NCI-H2227 (cell line): ENCODE measurements at regions not wholly inside any gene's neighbourhood (a gene's known extent, or its start where the extent isn't known, plus 50 kb on each side); places are given as distances from the start of the nearest gene placed in this dataset.
A peak's percentile ranks its signal among the peaks of the same experiment; 100 is the strongest.

Experiments
- DNase-seq: peaks from one replicate; lab custom pipeline; 2025; ENCODE audit not compliant: unreplicated experiment; lab: John Stamatoyannopoulos, UW

DNA sequence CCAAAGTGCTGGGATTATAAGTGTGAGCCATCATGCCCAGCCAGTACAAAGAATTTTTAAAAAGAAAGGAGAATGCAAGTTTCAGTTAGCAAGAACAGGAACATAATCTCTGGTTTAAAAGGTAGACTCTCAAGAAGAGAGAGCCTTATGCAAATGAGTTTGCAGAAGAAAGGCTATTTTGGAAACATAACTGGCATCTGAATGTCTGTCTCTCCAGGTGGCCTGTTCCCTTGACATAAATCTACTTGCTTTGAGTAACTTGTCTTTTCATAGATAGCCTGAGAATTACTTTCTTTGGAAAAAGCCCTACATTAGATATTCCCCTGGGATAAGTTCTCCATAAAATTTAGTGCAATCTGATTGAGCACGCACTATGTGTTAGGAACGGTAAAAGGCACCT is 109.6 kb downstream of the ICOS start:
- no peak for DNase-seq

DNA sequence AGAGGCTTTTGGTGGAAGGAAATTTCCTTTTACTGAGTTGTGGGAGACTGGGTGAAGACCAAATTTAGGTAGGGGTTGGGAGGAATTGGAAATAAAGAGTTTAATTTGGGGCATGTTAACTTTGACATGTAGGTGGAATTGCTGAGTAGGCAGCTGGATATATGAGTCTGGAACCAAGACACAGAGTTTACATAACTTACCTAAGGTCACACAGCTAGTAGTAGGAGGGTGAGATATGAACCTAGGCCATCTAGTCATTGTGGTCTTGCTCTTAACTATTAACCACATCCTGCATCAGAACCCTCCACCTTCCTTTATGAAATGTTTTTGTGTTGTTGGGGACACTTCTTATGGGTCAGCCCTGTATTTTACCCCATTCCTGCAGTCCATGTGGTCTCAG is 113.1 kb downstream of the ICOS start:
- DNase-seq, result no peak

DNA sequence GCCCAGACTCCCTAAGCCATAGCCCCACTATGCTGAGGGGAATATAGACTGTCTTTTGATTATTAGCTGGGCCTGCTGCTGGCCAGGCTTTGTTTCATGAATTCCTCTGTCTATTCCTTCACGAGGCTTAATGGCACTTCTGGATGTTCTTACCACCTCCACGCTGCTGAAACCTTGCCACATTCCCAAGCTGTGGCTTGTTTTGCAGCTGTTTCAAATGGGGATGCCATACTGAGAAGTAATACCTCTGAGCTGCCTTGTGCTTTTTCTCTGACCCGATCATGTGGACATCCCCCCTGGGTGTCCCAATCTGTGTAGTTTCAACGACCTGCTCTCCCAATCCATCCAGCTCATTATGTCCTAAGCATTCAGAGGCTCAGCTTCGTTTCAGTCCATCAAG is 114.1 kb downstream of the ICOS start:
- no peak for DNase-seq

DNA sequence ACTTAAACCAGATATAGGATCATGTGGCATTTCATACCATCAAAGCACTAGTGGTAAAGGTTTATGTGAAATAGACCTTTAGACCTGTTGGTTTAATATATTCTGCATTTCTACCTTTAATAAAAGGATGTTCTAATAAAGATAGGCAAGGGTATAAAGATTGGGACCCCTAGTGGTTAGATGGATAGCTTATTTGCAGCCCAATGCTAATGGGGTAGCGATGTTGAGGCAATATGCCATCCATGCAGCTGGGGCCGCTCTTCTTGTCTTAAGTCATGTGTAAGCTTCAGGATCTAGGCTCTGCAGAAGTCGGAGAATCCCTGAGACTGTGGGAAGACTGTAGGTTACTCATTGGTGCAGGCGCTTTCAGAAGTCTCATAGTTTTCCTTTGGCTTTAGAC is 114.9 kb downstream of the ICOS start:
- DNase-seq, result no peak

DNA sequence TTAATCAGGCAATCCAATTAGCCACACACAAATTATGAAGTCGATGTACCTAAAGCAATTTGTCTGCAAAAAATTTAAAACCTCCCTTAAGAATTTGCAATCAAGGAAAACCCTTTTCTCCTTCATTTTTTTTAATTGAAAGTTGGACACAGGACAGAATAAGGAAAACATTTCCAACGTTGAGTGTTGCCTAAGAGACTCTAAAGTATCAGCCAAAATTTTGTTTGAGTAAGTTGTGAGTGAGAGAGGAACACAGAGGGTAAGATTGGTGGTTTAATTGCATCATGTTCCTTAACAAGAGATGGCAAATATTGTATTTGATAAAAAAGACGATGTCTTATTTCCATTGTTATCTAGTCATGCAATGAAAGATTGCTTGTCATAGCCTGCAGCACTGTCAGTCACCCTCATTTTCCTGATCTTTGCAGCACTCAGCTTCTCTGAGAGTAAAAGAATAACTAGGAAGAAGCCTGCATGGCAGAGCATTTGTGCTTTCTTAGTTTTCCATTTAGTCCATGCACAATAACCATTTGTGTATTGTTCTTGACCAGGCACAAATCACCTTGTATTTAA is 115.5 kb downstream of the ICOS start:
- DNase-seq, result no peak

DNA sequence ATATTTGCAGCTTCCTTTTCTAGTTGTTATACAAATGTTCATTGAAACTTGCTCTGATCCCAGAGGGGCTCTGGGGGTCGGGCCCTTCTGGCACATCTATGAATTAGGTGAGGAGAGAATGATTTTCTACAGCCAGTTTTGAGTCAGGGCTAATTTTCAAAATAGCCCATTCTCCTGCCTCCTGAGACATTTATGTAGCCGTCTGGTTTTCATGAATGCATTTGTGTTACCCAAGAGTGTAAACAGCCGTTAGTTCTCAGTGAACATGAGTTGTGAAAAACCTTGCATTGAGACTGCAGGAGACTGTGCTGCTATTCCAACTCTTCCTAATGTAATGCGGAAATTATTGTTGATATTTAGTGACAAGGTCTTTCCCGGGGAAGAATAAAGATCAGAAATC is 122.5 kb downstream of the ICOS start:
- DNase-seq, result no peak

DNA sequence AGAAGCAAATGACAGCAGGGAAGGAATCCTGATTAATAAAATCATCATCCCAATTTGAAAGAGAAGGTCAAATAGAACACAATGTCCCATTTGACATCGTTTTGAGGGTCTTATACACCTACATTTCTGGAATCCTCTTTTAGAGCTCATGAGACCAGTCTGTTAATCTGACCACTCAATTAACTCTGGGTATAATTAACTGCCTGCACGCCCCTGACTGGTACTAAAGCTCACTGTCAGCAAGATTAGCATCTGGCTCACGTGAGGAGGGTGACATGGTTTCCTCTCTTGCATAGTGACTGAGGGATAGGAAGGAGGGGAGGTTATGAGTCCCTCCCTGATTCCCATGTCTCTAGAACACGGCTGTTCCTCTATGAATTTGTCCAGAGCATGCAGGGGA is 124.3 kb downstream of the ICOS start:
- no peak for DNase-seq

DNA sequence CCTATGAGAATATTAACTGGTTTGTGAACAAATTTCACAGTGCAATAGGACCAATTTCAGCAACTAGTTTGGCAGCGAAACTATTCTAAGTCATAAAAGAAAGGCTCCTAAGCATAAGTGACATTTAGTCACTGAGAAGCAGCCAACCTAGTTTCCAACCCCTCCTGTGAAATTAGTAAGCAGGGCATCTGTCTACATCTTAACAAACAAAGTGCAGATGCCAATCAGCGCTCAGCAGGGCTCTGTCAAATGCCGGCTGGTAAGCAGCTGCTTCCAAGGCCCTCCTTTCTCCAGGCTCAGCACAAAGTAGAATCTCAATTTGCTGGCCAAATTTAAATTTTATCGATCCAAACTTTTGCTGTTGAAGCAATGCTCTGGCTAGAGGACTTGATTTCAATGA is 124.7 kb downstream of the ICOS start:
- peak; percentile 52 for DNase-seq

DNA sequence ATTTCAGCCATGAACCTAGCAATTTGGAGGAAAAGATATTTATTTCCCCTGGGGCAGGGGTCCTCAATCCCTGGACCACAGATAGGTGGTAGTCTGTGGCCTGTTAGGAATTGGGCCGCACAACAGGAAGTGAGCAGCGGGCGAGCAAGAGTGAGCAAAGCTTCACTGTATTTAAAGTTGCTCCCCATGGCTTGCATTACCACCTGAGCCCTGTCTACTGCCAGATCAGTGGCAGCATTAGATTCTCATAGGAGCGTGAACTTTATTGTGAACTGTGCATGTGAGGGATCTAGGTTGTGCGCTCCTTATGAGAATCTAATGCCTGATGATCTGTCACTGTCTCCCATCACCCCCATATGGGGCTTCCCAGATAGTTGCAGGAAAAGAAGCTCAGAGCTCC is 127.6 kb downstream of the ICOS start:
- DNase-seq, result no peak

DNA sequence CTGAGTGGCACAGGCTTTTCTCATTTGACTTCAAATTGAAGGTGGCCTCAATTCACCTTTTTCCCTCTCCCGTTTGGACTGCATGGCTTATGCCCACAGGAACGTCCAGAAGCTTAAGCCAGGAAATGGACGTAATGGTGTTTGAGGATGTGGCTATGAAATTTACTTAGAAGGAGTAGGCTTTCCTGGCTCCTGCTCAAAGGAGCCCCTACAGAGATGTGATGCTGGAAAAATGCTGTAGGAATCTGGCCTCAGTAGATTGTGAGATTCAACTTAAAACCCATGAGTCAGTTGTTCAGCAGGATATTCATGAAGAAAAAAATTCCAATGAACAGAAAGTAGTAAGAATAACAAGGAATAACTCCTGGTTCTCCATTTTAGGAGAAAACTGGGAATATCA is 129.0 kb downstream of the ICOS start:
- DNase-seq, result no peak

DNA sequence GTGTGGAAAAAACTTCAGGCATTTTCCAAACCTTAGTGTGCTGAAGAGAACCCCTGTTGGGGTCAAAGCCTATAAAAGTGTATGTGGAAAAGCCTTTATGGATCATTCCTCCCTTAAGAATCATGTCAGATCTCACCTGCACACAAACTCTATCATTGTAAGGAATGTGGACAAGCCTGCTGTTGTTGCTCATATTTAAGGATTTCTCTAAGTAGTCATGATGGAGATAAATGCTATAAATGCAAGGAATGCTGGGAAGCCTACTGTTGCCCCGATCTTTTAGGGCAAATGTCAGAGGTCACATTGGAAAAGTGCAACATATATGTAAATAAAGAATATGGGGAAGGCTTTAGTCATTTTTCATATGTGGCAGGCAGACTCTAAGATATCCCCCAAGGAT is 129.5 kb downstream of the ICOS start:
- no peak for DNase-seq

DNA sequence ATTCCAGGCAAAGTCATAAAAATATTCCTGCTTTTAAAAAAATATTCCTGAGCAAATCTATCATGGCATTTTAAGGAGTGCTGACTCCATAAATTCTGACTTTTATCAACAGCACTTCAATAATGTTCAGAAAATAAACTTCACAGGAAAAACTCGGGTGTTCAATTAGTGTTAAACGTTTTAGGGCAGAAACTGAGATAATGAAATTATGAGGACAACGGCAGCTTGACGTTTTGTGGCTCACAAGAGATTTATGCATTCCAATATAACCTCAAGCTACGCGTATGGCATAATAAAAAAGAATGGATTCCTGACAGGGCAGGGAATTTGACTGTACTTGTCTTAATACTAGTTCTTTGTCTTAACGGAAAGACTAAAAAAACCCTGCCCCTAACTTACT is 133.2 kb downstream of the ICOS start:
- no peak for DNase-seq

DNA sequence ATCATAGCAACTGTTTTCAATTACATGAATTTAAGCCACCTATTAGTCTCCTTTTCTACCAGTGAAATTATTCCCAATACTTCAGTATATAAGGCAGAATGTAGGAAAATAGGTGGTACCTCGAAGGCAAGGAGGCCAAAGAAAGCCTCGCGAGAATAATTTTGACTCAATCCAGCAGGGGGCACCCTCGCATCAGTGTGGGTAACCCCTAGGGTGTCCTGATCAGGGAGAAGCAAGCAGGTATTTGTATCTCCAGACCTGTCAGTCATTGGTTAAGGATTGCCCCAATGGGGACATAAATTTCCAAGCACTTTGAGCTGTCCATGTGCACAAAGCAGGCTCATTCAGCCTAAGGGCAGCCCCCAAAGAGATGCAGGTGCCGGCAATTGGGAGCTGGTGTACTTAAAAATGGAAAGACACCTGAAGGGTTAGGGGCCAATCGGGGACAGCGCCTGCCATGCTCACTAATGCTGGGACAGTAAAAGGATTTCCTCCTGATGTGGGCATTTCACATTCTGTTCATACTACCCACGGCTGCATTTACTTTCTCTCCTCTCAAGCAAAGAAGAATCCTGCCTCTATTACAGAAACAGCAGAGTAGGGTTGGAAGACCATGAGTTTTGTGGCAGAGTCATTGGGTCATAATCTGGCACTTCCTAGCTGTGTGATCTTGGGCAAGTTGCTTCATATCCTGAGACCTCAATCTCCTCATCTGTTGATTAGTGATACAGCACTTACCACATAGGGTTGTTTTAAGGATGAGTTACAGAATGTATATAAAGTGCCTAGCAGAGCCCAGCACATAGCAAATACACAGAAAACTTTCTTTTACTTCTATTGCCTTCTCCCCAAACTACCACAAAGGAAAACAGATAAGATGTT is 136.1 kb downstream of the ICOS start:
- DNase-seq, result peak; percentile 20

DNA sequence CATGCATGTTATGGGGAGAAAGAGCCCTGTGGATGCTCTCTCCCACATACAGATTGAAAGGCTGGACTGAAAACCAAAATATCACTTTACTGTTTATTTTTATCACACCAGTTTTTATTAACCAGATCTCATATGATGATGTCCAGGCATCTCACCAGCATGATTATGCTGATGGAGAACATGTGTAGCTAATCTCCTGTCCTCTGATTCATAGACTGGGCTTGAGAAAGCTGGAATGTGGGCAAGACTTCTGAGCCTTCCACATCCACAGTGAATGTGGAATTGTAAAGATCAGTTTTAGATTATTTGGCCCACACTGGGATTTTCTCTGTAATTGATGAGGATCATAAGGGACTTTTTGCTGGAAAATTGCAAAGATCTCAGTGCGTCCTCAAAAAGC is 137.9 kb downstream of the ICOS start:
- no peak for DNase-seq

DNA sequence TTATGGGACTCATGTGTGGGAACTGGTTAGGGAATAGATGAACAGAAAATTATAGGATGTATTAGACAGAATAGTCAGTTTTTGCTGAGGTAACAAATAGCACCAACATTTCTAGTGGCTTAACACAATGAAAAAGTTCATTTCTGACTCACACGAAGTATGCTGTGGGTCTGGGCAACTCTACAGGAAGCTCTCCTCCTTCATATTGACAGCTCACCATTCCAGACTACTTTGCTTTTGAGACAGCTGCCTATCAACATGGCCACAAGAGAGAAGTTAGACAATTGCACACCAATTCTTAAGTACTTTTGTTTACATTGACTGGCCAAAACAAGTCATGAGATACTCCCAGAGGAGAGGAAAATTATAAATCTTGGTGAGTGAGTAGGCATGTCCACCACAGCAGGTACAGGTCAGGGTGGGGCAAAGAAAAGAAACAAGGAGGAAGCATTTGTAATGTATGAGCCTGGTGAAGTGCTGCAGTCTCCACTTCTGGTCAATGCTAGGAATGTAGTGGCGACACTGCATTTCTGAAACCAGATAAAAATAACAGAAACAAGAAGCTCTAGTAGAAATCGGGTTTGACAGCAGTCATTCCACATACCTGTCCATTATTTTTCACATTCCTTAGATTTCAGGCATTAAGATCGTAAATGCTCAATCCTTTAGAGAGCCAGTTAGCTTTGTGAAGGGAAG is 141.6 kb downstream of the ICOS start:
- DNase-seq, result no peak

DNA sequence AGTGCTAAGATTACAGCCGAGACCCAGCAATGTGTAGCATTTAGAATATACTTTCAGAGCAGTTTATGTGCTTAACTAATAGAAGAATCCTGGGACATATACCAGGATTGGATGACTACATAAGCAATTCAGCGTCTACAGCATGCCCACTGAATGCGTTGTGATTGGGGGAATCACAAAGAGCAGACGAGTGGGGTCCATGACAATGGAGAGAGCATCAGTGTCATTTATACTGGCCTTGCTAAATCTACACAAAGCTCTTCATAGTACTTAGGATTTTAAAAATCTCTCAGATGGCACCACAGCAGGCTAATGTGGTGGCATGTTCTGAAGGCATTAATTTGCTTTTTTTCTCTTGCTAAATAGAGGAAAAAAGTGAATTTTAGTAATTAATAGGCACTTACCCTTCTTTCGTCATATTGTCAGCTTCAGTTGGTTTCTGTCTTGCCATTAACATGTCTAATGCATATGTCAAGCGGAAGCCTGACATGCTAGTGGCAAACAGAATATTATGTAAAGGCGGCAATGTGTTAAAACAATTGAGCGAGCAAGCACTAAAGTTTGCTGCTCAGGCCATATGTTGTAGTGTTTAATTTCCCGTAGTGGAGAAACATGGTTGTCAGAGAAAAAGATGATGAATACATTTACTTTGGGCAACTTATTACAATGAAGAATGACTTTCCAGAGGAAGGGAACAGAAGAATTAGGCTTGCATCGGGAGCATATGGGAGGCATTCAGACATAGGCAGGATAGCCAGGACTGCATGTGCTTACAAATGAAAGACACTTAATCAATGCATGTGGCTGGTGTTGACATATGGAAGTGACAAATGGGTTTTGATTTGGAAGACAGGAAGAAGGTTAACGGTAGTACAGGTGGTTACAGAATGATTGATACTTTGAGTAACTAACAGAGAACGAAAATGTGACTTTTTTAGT is 145.2 kb downstream of the ICOS start:
- no peak for DNase-seq

DNA sequence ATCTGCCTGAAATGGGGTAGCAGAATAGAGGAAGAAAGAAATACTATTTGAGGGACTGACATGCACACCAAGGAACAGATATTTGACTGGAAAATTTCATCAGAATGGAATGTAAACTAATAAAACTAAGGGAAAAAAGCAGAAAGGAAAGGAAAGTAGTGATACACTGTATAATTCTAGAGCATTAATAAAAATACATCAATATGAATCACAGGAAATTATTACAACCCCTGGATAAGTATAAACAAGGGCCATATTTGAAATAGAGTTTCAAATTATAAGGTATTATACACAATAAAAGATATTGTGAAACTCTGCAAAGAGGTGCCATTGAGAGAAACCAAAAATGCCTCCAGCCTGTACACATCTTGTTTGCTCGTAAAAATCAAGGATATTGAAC is 149.6 kb downstream of the ICOS start:
- DNase-seq, result no peak

DNA sequence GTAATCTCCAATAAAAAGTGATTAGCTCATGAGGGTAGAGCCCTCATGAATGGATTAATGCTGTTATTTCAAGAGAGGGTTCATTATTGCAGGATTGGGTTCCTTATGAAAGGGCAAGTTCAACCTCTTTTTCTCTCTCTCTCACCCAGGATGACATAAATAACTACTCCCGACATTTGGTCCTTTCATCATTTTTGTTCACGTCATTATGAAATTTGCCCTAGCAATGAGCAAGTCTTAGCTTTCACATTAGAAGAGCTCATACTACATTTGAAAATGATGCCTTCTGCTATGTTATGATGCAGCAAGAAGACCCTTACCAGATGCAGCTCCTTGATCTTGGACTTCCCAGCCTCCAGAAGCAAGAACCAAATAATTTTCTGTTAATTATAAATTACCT is 152.5 kb downstream of the ICOS start:
- DNase-seq, result no peak

DNA sequence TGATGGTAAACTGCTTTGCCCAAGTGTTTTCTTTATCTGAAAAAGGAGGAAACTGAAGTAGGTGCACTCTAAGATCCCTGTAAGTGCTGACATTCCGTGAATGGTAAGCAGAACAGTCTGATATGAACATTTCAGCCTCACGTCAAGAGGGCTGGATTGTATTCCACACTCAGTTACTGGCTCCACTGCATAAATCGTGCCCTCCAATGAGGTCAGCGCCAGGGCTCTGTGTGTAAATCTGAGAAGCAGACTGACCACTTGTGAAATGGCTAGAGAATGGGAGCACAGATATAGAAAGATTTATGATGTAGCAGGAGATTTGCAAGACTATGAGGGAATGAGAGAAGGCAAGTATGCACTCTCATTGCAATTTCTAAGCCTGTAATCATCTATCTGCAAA is 153.0 kb downstream of the ICOS start:
- no peak for DNase-seq

DNA sequence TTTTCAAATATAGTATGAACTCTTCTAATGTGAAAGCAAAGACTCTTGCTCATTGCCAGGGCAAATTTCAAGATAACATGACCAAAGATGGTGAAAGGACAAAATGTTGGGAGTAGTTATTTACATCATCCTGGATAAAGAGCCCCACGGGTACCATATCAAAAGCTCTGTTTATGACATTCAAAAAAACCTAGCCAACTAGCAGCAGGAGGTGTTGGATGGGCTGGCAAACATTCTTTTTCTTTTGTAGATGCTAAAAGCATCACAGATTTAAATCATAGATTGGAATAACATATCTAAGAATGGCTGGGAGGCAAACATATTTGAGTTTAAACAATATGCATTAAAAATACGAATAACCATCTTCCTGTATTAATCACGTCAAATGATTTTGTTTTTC is 153.5 kb downstream of the ICOS start:
- no peak for DNase-seq

DNA sequence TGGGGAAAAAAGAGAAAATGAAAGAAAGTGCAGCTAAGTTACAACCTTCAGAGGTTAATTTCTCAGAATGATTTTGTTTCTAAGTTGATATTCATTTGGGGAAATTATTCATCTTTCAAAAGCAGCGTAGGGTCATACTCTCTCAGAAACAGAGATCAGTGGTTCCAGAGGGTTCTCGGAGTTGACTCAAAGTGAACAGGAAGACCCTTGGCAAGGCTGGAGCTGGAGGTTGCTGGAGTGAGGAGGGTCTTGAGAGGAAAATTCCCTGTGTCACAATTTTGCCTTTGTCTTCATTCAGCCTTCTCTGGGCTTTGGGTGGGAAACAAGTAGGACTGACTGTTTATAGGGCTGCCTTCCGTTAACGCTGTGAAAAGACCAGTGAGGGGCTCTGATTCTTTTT is 168.2 kb downstream of the ICOS start:
- no peak for DNase-seq
